Prostate gland (tissue), 2 donors: ENCODE measurements at regions not wholly inside any gene's neighbourhood (a gene's known extent, or its start where the extent isn't known, plus 50 kb on each side); places are given as distances from the start of the nearest gene placed in this dataset.

ENCODE experiments used
- POLR2AphosphoS5 ChIP-seq: sonication (generic); formaldehyde crosslinking; IDR thresholded peaks from one replicate; pipeline ENCODE4 v1.6.1; 2017; ENCODE audit warnings: antibody characterized with exemption
- TF ChIP-seq, protein P1 (sequence below), 4 experiments: fragments of 200-600 bp in 2 of 4; fragments of 450-650 bp in 2 of 4; sonication (generic) in 2 of 4; IDR thresholded peaks; 1 replicate in 3 of 4; 2 replicates in 1 of 4; pipeline ENCODE4 v1.5.1; 2016 to 2019; ENCODE audit warnings: antibody characterized with exemption in 4 of 4, mild to moderate bottlenecking in 2 of 4, moderate library complexity in 2 of 4

GRCh38 chr4:81757691-81758090 lies 286.0 kb upstream of the RASGEF1B start:
- TF ChIP-seq POLR2AphosphoS5, result no peak
- TF ChIP-seq, protein P1, sequence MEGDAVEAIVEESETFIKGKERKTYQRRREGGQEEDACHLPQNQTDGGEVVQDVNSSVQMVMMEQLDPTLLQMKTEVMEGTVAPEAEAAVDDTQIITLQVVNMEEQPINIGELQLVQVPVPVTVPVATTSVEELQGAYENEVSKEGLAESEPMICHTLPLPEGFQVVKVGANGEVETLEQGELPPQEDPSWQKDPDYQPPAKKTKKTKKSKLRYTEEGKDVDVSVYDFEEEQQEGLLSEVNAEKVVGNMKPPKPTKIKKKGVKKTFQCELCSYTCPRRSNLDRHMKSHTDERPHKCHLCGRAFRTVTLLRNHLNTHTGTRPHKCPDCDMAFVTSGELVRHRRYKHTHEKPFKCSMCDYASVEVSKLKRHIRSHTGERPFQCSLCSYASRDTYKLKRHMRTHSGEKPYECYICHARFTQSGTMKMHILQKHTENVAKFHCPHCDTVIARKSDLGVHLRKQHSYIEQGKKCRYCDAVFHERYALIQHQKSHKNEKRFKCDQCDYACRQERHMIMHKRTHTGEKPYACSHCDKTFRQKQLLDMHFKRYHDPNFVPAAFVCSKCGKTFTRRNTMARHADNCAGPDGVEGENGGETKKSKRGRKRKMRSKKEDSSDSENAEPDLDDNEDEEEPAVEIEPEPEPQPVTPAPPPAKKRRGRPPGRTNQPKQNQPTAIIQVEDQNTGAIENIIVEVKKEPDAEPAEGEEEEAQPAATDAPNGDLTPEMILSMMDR (IDR thresholded peaks at IDR 0.05), result no peak
